GM12878 (cell line): ENCODE measurements at regions not wholly inside any gene's neighbourhood (a gene's known extent, or its start where the extent isn't known, plus 50 kb on each side); places are given as distances from the start of the nearest gene placed in this dataset.

Experiments used
- ATAC-seq: fragments of 200-7000 bp; cut with Tn5 transposase; 3 replicates; pipeline ENCODE4 v1.9.1; 2020; ENCODE audit warnings: mild to moderate bottlenecking, moderate library complexity
- BruUV-seq: library from RNA; stranded (reverse); fragments of 400-500 nt; replicated peaks from 2 replicates; lab custom pipeline; 2021; lab: Mats Ljungman, UMichigan
- CTCF ChIA-PET: fragments of 300-600 bp; sonication (Branson Sonifier 250); formaldehyde crosslinking; extraction: SDS; loops from one replicate; lab custom pipeline; 2021; ENCODE audit warnings: inconsistent platforms; lab: Yijun Ruan, JAX
- POLR2A ChIA-PET: fragments of 350-600 bp; formaldehyde crosslinking; extraction: SDS; loops from one replicate; lab custom pipeline; 2021; ENCODE audit warnings: inconsistent platforms; lab: Charles Lee
- RAD21 ChIA-PET: fragments of 300-600 bp; sonication (Branson Sonifier 250); formaldehyde crosslinking; loops from one replicate; lab custom pipeline; 2023; ENCODE audit warnings: antibody characterized with exemption; ENCODE audit not compliant: unreplicated experiment; lab: Charles Lee
- SMC1A ChIA-PET: fragments of 300-600 bp; sonication (Branson Sonifier 250); formaldehyde crosslinking; loops from one replicate; lab custom pipeline; 2023; ENCODE audit not compliant: unreplicated experiment, uncharacterized antibody; lab: Charles Lee
- DNase-seq: peaks from one replicate; pipeline ENCODE4 v3.0.0-alpha.2; 2011; ENCODE audit warnings: low read depth, low spot score
- FAIRE-seq: peaks from 3 replicates; lab custom pipeline; 2011; peaks lifted over from hg19 to GRCh38; lab: Jason Lieb, UNC
- H2AFZ ChIP-seq: 2 replicates; pipeline ENCODE4 v1.6.0; 2011; ENCODE audit warnings: low read depth, low read length, control low read depth; ENCODE audit not compliant: control insufficient read depth
- H3K27ac ChIP-seq: 2 replicates; pipeline ENCODE4 v1.5.1; 2011; ENCODE audit warnings: control low read depth; ENCODE audit not compliant: control insufficient read depth, insufficient read depth
- H3K27me3 ChIP-seq, 2 experiments: replicated peaks in 1 of 2; 2 replicates each; pipeline versions ENCODE4 v1.6.0 to v1.6.1; 2011; ENCODE audit warnings: low read length in 1 of 2; ENCODE audit not compliant: control insufficient read depth in 2 of 2, insufficient read depth in 2 of 2
- H3K36me3 ChIP-seq, 2 experiments: 2 replicates each; pipeline ENCODE4 v1.5.1; 2011; ENCODE audit warnings: low read length in 1 of 2; ENCODE audit not compliant: control insufficient read depth in 2 of 2, insufficient read depth in 2 of 2
- H3K4me1 ChIP-seq: 2 replicates; pipeline ENCODE4 v1.6.1; 2011; ENCODE audit warnings: mild to moderate bottlenecking, low read length, moderate library complexity, mixed read lengths; ENCODE audit not compliant: control insufficient read depth, insufficient read depth
- H3K4me2 ChIP-seq: 2 replicates; pipeline ENCODE4 v1.6.0; 2011; ENCODE audit warnings: control low read depth; ENCODE audit not compliant: control insufficient read depth, insufficient read depth
- H3K4me3 ChIP-seq: fragments of 200-600 bp; sonication (generic); 2 replicates; pipeline ENCODE4 v1.5.1; 2016
- H3K79me2 ChIP-seq: 2 replicates; pipeline ENCODE4 v1.6.0; 2011; ENCODE audit warnings: low read length; ENCODE audit not compliant: control insufficient read depth, insufficient read depth
- H3K9ac ChIP-seq: 2 replicates; pipeline ENCODE4 v1.8.0; 2011; ENCODE audit warnings: low read length, control low read depth, mixed read lengths; ENCODE audit not compliant: control insufficient read depth, insufficient read depth
- H3K9me3 ChIP-seq: replicated peaks from 3 replicates; pipeline ENCODE4 v1.5.1; 2011; ENCODE audit warnings: mild to moderate bottlenecking, low read length; ENCODE audit not compliant: control insufficient read depth, insufficient read depth
- H4K20me1 ChIP-seq: 2 replicates; pipeline ENCODE4 v1.6.0; 2011; ENCODE audit not compliant: control insufficient read depth, insufficient read depth
- E2F8 ChIP-seq: fragments of 450-650 bp; IDR thresholded peaks from 2 replicates; pipeline ENCODE4 v1.6.1; 2018; ENCODE audit warnings: mild to moderate bottlenecking, low read depth, moderate library complexity; ENCODE audit not compliant: partially characterized antibody
- E4F1 ChIP-seq: fragments of 450-650 bp; IDR thresholded peaks from 2 replicates; pipeline ENCODE4 v1.6.1; 2018; ENCODE audit warnings: borderline replicate concordance, mild to moderate bottlenecking; ENCODE audit not compliant: partially characterized antibody
- FOXK2 ChIP-seq: fragments of 450-650 bp; IDR thresholded peaks from 2 replicates; pipeline ENCODE4 v1.6.1; 2017; ENCODE audit warnings: mild to moderate bottlenecking, moderate library complexity
- GABPA ChIP-seq: IDR thresholded peaks from 2 replicates; pipeline ENCODE4 v1.6.1; 2014; ENCODE audit warnings: antibody characterized with exemption, low read depth, mild to moderate bottlenecking, inconsistent platforms
- IRF3 ChIP-seq: fragments of 450-650 bp; IDR thresholded peaks from 2 replicates; pipeline ENCODE4 v1.6.1; 2014; ENCODE audit warnings: mild to moderate bottlenecking
- MLLT1 ChIP-seq: fragments of 450-650 bp; IDR thresholded peaks from 2 replicates; pipeline ENCODE4 v1.6.1; 2016; ENCODE audit warnings: mild to moderate bottlenecking
- NR2C1 ChIP-seq: fragments of 450-650 bp; IDR thresholded peaks from 2 replicates; pipeline ENCODE4 v1.6.1; 2017; ENCODE audit warnings: antibody characterized with exemption, mild to moderate bottlenecking, moderate library complexity
- TBL1XR1 ChIP-seq: IDR thresholded peaks from 2 replicates; pipeline ENCODE4 v1.6.1; 2012; ENCODE audit warnings: low read depth, low read length, improper control_type of control experiment
- TCF3 ChIP-seq: IDR thresholded peaks from 2 replicates; pipeline ENCODE4 v1.6.1; 2012; ENCODE audit warnings: low read depth, mild to moderate bottlenecking, low read length, borderline replicate concordance; ENCODE audit not compliant: insufficient read depth
- ZNF687 ChIP-seq: fragments of 450-650 bp; IDR thresholded peaks from 2 replicates; pipeline ENCODE4 v1.6.1; 2017; ENCODE audit warnings: mild to moderate bottlenecking, moderate library complexity
- WGBS: methylation state at CpG from one replicate; pipeline ENCODE4 v1.1.6; 2016; ENCODE audit warnings: low lambda C conversion rate; ENCODE audit not compliant: insufficient replicate concordance, insufficient coverage; ENCODE audit errors: missing lambda C conversion rate; 5-methylcytosine and 5-hydroxymethylcytosine counted together
- in situ Hi-C: fragments of 300-500 bp; cut with MboI; formaldehyde crosslinking; loops from 9 replicates; pipeline ENCODE4 v1.14.3; 2018; ENCODE audit warnings: mixed read lengths
- intact Hi-C: fragments of 100-400 bp; cut with micrococcal nuclease; formaldehyde crosslinking; loops from one replicate; pipeline ENCODE4 v1.14.2; 2022; ENCODE audit not compliant: unreplicated experiment

- Histone ChIP-seq H3K27me3 (peaks cover 0 to 2% of the 10 kb centered on the region in 2 experiments; a peak in 3 of 4 replicates), H3K9ac (no peak overlapping the region), H2AFZ (no peak overlapping the region), H3K4me3 (no peak overlapping the region), H3K27ac (no peak overlapping the region), H4K20me1 (no peaks in the 10 kb centered on the region), H3K4me2 (no peak overlapping the region), H3K9me3 (no peaks in the 10 kb centered on the region), H3K36me3 (no peaks in the 10 kb centered on the region), H3K79me2 (no peaks in the 10 kb centered on the region), H3K4me1 (no peaks in the 10 kb centered on the region)
- DNase-seq (no peak), FAIRE-seq (no peak), ATAC-seq (no peak)
- RAD21 ChIA-PET, result no interaction called here
- intact Hi-C loops, result no loop called here
- BruUV-seq, result no TSS peak
- in situ Hi-C loops, result no loop called here
- 54% methylated on average over 8 of the region's 8 CpGs for WGBS
- CTCF ChIA-PET, result interaction anchor here (1.4 kb wide), 1 partner anchor 20 kb away, joined by 3 read pairs; no protein-coding TSS in a partner anchor
- POLR2A ChIA-PET, result no interaction called here
- SMC1A ChIA-PET, result no interaction called here
- no peak for TF ChIP-seq ZNF687
- TF ChIP-seq GABPA, result no peak
- no peak for TF ChIP-seq IRF3
- TF ChIP-seq TBL1XR1, result no peak
- no peak for TF ChIP-seq E2F8
- TF ChIP-seq FOXK2, result no peak
- TF ChIP-seq MLLT1, result no peak
- no peak for TF ChIP-seq NR2C1
- TF ChIP-seq E4F1, result no peak
- no peak for TF ChIP-seq TCF3
Measured at GRCh38 chr18:22325396-22325795, 92.3 kb downstream of the CTAGE1 start.
